Mesothelial cell of epicardium (in vitro differentiated cells): ENCODE measurements at regions not wholly inside any gene's neighbourhood (a gene's known extent, or its start where the extent isn't known, plus 50 kb on each side); places are given as distances from the start of the nearest gene placed in this dataset.
"Not testable (repeated sequence)": the region's sequence is repeated elsewhere in the genome, so short reads cannot be mapped to it uniquely, and the experiment has no call there.

ENCODE experiments used
- DNase-seq, 2 experiments: peaks; one replicate each; pipeline ENCODE4 v3.0.0; 2021; ENCODE audit warnings: low spot score in 2 of 2; ENCODE audit not compliant: unreplicated experiment in 2 of 2
- H3K27ac Mint-ChIP-seq: 2 replicates; pipeline ENCODE4 v1.8.0; 2021; ENCODE audit warnings: mixed read lengths
- H3K27me3 Mint-ChIP-seq: 2 replicates; pipeline ENCODE4 v1.8.0; 2021; ENCODE audit warnings: low read depth, mixed read lengths
- H3K36me3 Mint-ChIP-seq: 2 replicates; pipeline ENCODE4 v1.8.0; 2021; ENCODE audit warnings: mixed read lengths
- H3K4me1 Mint-ChIP-seq: 2 replicates; pipeline ENCODE4 v1.8.0; 2021; ENCODE audit warnings: mixed read lengths
- H3K4me3 Mint-ChIP-seq: 2 replicates; pipeline ENCODE4 v1.8.0; 2021; ENCODE audit warnings: mild to moderate bottlenecking, moderate library complexity, mixed read lengths
- H3K9me3 Mint-ChIP-seq: 2 replicates; pipeline ENCODE4 v1.8.0; 2021; ENCODE audit warnings: mixed read lengths
- TF ChIP-seq, protein P1 (sequence below): fragments of 200-600 bp; sonication (generic); IDR thresholded peaks from one replicate; pipeline ENCODE4 v1.5.0; 2021; ENCODE audit warnings: antibody characterized with exemption; ENCODE audit not compliant: unreplicated experiment

DNA sequence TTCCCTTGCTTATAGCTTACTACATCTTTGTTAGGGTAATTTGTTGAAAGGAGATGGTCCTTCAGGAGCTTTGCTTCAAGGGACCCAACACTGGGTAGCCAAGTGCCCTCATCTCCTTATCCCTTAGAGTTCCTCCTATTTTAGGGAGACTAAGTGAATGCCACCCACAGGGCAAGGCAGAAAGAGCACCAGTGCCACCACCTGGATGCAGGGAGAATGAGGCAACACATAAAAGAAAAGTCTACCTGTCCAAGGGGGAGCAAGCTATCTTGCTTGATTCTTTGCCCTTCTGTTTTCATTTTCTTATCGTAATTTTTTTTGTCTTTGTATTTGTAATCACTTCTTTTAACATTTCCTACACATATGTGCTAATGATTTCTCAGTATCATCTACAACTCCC lies 205.5 kb downstream of the NPR3 start:
- no peak for DNase-seq
- no peak overlapping the region for H3K4me3 Mint-ChIP-seq
- TF ChIP-seq, protein P1, sequence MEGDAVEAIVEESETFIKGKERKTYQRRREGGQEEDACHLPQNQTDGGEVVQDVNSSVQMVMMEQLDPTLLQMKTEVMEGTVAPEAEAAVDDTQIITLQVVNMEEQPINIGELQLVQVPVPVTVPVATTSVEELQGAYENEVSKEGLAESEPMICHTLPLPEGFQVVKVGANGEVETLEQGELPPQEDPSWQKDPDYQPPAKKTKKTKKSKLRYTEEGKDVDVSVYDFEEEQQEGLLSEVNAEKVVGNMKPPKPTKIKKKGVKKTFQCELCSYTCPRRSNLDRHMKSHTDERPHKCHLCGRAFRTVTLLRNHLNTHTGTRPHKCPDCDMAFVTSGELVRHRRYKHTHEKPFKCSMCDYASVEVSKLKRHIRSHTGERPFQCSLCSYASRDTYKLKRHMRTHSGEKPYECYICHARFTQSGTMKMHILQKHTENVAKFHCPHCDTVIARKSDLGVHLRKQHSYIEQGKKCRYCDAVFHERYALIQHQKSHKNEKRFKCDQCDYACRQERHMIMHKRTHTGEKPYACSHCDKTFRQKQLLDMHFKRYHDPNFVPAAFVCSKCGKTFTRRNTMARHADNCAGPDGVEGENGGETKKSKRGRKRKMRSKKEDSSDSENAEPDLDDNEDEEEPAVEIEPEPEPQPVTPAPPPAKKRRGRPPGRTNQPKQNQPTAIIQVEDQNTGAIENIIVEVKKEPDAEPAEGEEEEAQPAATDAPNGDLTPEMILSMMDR: no peak
- peaks cover 38% of the 10 kb centered on the region for H3K27me3 Mint-ChIP-seq
- H3K27ac Mint-ChIP-seq: no peak overlapping the region
- H3K36me3 Mint-ChIP-seq: no peaks in the 10 kb centered on the region
- H3K9me3 Mint-ChIP-seq: no peaks in the 10 kb centered on the region
- no peaks in the 10 kb centered on the region for H3K4me1 Mint-ChIP-seq

DNA sequence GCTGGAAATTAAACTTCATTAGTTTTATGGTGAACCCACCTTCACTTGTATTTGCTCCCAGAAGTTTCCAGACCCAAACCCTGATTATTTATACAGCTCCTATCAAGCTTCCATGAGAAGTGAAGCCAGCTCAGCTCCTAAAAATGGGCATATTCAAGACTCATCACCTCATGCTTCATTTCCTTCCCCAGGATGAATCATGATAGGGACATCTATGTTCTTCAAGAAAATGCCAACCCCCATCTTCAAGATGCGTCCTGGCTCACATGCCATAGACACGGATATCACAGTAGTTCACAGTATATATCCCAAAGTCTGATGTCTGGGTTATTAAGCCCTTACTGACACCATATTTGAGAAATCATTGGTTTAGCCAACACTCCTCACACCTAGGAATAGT lies 217.6 kb downstream of the NPR3 start:
- Mint-ChIP-seq H3K9me3 (peaks cover 10% of the 10 kb centered on the region), H3K36me3 (no peaks in the 10 kb centered on the region), H3K27ac (no peak overlapping the region), H3K4me3 (no peak overlapping the region), H3K27me3 (peaks cover 7% of the 10 kb centered on the region), H3K4me1 (no peaks in the 10 kb centered on the region)
- TF ChIP-seq, protein P1: no peak
- DNase-seq: no peak

DNA sequence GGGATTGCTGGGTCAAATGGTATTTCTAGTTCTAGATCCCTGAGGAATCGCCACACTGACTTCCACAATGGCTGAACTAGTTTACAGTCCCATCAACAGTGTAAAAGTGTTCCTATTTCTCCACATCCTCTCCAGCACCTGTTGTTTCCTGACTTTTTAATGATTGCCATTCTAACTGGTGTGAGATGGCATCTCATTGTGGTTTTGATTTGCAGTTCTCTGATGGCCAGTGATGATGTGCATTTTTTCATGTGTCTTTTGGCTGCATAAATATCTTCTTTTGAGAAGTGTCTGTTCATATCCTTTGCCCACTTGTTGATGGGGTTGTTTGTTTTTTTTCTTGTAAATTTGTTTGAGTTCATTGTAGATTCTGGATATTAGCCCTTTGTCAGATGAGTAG lies 220.3 kb downstream of the NPR3 start:
- H3K4me1 Mint-ChIP-seq, DNase-seq, H3K27ac Mint-ChIP-seq, H3K36me3 Mint-ChIP-seq, H3K9me3 Mint-ChIP-seq, H3K4me3 Mint-ChIP-seq: not testable (repeated sequence)
- H3K27me3 Mint-ChIP-seq: peaks cover 17% of the 10 kb centered on the region

DNA sequence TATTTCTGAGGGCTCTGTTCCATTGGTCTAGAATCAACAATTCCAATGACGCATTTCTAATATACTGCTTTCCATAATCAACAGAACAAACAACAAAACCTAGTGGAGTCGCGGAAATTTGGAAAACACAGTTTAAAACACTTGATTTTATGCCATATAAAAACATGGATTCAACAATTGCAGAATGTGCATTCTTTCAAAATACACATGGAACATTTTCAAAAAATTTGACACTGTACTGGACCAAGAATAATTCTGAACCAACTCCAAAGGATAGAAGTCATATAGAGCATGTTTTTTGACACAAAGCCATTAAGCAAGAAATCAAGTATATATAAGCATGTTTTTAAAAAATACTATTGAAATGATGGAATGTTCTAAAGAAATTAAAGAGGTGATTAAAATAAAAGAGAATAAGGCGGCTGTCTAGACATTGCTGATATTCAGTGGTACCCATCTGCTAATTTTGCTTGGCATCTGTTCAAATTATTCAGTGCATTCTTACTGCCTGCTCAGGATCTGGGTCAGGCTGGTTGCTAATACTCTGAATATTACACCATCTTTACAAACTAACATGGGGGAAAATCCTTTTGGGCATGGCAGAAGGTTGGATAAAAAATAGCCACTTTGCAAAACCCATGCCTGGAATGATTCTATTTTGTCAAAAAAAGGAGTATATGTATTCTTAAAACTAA lies 221.3 kb downstream of the NPR3 start:
- DNase-seq: no peak
- H3K27me3 Mint-ChIP-seq: peaks cover 17% of the 10 kb centered on the region
- no peak overlapping the region for H3K27ac Mint-ChIP-seq
- H3K9me3 Mint-ChIP-seq: peaks cover 5% of the 10 kb centered on the region
- H3K36me3 Mint-ChIP-seq: no peaks in the 10 kb centered on the region
- TF ChIP-seq, protein P1: no peak
- no peaks in the 10 kb centered on the region for H3K4me1 Mint-ChIP-seq
- no peak overlapping the region for H3K4me3 Mint-ChIP-seq

DNA sequence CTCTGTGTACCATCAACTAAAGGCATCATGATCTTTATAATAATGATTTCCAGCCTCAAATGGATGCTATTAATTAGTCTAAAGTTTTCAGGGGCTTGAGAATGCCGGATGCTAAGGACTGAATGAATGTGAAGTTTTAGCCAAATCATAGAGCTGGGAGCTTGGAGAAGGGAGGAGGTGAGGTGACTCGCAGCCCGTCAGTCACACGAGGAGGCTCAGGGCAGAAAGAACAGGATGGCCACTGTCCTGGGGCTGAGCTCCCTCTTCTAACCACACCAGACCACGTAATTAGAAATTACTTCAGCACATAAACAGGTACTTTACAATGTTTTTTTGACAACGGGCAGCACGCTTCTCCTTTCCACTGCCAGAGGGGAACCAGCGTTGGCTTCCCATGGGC lies 222.6 kb downstream of the NPR3 start:
- TF ChIP-seq, protein P1: no peak
- no peak overlapping the region for H3K4me3 Mint-ChIP-seq
- H3K27me3 Mint-ChIP-seq: peaks cover 18% of the 10 kb centered on the region
- H3K36me3 Mint-ChIP-seq: no peaks in the 10 kb centered on the region
- peaks cover 5% of the 10 kb centered on the region for H3K9me3 Mint-ChIP-seq
- no peak for DNase-seq
- H3K27ac Mint-ChIP-seq: no peak overlapping the region
- no peaks in the 10 kb centered on the region for H3K4me1 Mint-ChIP-seq

DNA sequence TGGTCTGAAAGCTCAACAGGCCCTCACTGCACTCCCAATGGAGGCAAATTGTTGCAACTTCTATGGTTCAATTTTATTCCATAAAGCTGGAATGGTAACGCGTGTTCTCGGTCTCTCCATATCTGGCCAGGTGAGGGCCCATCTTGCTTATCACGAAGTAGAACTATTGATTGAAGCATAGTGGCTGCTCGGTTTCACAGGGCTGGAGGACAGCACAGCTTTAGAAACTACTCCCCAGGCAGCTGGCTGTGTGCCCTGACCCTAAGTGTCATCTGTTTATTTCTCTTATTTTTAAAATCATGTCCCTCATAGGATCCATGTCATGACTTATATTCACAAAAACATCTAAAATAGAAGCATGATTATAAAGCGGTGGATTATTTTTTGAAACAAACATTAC lies 223.4 kb downstream of the NPR3 start:
- H3K4me1 Mint-ChIP-seq: no peaks in the 10 kb centered on the region
- TF ChIP-seq, protein P1: no peak

More for the DNA sequence above, 223.4 kb downstream of the NPR3 start:
- Mint-ChIP-seq H3K9me3 (peaks cover 5% of the 10 kb centered on the region), H3K36me3 (no peaks in the 10 kb centered on the region), H3K27ac (no peak overlapping the region), H3K4me3 (no peak overlapping the region), H3K27me3 (peaks cover 18% of the 10 kb centered on the region)
- no peak for DNase-seq
